NCI-H524 (cell line): ENCODE measurements at regions not wholly inside any gene's neighbourhood (a gene's known extent, or its start where the extent isn't known, plus 50 kb on each side); places are given as distances from the start of the nearest gene placed in this dataset.
"Not testable (repeated sequence)": the region's sequence is repeated elsewhere in the genome, so short reads cannot be mapped to it uniquely, and the experiment has no call there.

Experiments
- DNase-seq, 2 experiments: peaks; one replicate each; lab custom pipeline; 2025; lab: John Stamatoyannopoulos, UW

- DNase-seq = no peak
Observed at GRCh38 chr5:24135536-24135935, 509.2 kb downstream of the CDH10 start.

GRCh38 chr5:24141046-24141445, 503.7 kb downstream of the CDH10 start:
- no peak for DNase-seq

DNA sequence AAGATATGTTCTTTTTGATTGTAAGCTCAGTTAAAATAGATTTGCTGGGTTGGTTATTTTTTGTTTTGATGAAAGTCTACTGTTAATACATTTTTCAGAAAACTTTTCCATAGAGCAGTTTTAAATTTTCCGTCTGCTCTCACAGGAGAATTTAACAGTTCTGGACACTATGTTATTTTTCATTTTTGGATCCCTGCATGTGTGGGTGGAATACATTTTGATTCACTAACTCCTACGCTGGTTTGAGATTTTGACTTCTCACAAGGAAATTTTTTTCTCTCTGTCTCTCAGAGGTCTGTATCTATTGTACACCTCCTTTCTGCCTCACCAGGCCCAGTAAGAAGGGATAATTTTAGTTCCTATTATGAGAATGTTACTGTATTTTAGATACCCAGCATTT, 502.4 kb downstream of the CDH10 start:
- DNase-seq = no peak

- DNase-seq = no peak
Observed at GRCh38 chr5:24145806-24146205, 499.0 kb downstream of the CDH10 start.

DNA sequence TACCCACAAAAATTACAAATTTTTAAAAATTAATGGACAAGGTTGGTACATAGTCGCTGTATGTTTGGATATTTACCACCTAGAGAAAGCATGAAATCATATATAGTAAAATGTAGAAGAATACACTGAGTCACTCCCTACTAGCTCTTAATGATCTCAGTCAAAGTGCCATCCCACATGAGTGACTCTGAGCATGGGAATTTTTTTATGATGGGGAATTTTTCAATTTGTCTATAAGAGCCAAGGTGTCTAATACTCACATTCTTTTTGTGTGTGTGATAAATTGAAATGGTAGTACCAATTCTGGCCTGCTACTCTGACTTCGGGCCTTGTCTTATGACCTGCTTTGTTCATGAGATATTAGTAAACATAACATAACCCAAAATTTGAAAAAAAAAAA, 483.2 kb downstream of the CDH10 start:
- no peak for DNase-seq

DNA sequence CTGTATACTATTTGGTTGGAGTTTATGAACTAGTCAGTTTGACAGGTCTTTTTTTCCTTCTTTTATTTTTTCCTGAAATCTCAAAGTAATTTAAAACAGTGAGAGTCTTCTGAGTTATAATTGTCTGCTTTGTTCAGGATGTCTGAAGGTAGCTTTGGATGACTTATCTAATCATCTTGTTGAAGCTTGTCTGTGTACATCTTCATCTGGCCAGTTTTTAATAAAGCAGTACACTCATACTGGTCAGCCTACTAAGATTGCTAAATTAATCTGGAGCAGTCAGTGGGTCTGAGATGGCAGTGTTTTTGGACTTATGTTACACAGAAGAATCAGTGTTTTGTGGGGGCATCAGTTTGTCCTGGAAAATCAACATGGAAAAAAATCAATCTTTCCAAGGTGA, 482.4 kb downstream of the CDH10 start:
- no peak for DNase-seq

GRCh38 chr5:24163091-24163490, 481.7 kb downstream of the CDH10 start:
- no peak for DNase-seq

- DNase-seq = no peak
Observed at GRCh38 chr5:24167806-24168205, 477.0 kb downstream of the CDH10 start.

DNA sequence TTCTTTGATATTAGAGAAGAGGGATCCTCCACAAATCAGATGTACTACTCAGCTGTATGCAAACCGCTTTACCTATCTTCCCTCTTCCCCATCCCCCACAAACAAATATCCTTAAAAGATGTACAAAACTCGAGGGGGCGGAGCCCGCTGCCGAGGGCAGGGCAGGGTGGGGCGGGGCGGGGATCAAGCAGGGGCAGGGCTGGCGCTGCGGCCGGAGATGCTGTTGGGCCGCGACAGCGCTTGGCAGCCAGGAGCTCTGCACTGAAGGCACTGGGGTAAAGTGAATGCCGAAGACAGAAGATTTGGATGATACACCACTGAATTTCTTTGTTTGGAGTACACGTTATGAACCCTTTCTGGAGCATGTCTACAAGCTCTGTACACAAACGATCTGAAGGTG, 474.8 kb downstream of the CDH10 start:
- DNase-seq = no peak

DNA sequence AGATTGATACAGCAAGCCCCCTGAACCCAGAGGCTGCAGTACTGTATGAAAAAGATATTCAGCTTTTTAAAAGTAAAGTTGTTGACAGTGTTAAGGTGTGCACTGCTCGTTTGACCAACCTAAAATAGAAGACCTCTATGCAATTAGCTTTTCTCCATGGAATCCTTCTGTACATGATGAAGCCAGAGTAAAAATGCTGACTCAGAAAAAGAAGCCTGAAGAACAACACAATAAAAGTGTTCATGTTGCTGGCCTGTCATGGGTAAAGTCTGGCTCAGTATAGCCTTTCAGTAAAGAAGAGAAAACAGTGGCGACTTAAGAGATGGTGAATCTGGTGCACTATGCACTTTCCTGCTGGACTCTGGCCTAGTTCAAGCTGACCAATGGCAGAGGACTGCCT, 473.8 kb downstream of the CDH10 start:
- not testable (repeated sequence) for DNase-seq

GRCh38 chr5:24177821-24178220, 467.0 kb downstream of the CDH10 start:
- no peak for DNase-seq

- DNase-seq = no peak
Observed at GRCh38 chr5:24183981-24184380, 460.8 kb downstream of the CDH10 start.

DNA sequence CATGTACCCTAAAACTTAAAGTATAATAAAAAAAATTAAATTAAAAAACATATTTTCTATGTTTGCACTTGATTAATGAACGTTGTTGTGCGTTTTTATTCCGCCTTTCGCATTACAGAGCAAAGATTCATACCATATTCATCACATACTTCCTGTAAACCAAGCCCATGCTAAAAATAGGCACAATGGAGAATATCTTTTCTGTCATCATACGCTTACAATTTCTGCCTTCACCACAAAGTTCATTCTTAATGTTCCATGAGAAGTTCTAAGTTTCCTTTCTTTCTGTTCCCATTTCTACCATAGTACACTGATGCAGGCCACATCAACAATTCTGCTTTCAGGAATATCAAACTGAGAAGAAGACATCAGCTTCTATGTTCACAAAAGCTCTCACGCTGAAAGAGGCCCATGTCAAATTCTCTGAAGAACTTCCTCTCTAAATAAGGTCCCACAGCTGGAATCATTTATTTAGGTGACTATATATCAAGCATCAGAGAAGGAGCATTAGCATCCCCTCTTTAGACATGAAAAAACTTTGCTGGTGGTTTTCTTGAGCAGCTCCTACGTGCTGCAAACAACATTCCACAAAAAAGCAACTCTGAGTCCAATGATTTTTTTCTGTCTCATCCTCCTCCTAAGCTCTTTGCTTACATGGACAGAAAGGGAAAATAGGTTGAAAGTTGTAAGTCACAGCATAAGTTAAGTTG, 456.4 kb downstream of the CDH10 start:
- no peak for DNase-seq

- DNase-seq = no peak
Observed at GRCh38 chr5:24196789-24197188, 448.0 kb downstream of the CDH10 start.

- peak; percentile 24 to 51 for DNase-seq
Observed at GRCh38 chr5:24208686-24209106, 436.1 kb downstream of the CDH10 start.

DNA sequence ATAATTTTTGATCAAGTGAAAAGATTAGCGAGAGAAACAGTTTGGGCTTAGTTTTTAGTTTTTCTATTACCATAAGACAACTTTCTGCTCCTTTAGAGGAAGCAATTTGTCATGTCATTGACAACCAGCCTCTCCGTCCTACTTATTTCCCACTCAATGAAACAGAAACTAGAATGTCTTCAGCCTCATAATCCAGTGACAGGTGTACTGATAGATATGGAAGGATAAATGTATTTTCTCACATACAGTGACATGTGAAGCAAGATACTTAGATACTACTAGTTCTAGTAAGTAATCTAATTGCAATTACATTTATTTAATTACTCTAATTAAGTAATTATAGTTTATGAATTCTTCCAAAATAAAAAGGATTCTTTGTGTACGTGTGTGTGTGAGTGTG, 429.7 kb downstream of the CDH10 start:
- DNase-seq = no peak

DNA sequence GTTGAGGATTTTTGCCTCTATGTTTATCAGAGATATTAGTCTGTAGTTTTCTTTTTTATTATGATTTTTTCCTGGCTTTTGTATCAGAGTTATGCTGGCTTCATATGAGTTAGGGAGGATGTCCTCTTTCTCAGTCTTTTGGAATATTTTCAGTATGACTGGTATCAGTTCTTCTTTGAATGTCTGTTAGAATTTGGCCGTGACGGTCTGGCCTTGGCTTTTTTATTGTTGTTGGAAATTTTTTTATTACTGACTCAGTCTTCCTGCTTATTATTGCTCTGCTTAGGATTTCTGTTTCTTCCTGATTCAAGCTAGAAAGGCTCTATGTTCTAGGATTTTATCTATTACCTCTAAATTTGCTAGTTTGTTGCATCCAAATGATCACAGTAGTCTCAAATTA, 421.9 kb downstream of the CDH10 start:
- DNase-seq = no peak

- no peak for DNase-seq
Observed at GRCh38 chr5:24225051-24225450, 419.7 kb downstream of the CDH10 start.

GRCh38 chr5:24226479-24226878, 418.3 kb downstream of the CDH10 start:
- no peak for DNase-seq

DNA sequence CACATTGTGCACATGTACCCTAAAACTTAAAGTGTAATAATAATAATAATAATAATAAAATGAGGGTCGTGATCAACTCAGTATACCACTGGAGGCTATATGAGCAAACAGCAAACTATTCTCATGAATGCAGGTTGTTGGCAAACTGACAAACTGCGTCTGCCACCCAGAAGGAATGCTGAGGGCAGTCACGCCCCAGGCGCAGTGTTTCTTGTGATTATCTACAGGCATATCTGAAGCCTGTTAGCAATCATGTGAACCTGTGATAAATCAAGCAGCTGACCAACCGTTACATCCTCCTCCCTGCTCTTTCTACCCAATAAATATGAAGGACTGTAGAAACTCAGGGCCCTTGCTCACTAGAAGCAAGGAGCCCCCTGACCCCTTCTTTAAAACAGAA, 416.9 kb downstream of the CDH10 start:
- not testable (repeated sequence) for DNase-seq

DNA sequence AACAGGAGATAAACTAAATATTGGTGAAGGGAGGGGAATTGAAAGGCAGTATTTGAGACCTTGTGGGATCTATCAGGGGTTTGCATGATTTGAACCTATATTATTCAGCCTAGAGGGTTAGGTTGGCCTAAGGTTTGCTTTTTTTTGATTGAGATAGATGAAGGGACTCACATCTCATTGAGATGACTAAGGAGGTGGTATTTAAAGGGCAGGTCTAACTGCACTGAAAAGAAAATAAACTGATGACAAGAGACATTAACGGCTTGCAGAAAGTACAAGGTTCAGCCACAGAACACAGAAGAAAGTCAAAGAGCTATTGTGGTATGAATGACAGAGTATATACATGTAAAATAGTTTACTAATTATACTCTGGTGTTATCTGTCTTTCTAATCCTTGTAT, 412.7 kb downstream of the CDH10 start:
- DNase-seq = no peak

DNA sequence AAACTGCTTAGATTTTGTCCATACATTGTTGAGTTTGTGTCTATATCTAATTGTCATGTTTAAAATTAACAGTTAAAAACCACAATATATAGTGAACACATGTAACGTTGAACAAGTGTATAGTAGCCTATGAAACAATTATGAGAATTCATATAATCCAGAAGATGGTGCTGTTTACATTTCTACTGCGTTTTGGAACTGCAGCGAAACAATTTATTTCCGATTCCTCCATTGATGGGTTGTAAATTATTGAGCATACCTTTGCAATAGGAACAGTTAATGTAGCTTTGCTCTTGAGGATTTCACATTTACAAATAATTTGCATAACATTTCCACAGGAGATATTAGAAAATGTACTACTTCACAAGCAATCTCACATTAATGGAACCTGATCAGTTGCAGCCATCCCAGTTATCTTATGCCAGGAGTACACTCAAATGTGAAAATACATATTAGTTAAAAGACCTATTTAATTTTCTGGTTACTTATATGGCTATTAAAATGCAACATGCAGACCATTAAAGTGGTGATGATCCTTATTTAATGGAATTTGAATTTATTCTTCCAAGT, 411.8 kb downstream of the CDH10 start:
- DNase-seq = peak in 1 of 2 experiments; percentile 54

DNA sequence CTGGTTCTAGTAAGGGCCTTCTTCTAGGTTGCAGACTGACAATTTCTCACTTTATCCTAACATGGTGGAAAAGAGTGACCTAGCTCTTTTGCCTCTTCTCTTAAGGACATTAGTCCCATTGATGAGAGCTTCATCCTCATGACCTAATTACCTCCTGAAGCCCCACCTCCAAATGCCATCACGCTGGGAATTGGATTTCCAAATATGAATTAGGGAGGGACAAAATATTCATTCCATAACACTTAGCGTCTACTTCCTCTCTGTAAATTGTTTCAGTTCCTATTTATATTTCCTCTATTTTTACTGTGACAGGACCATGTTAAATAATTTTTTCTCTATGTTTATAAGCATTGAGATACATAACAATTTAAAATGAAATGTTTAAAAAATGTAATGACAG, 408.8 kb downstream of the CDH10 start:
- DNase-seq = no peak

DNA sequence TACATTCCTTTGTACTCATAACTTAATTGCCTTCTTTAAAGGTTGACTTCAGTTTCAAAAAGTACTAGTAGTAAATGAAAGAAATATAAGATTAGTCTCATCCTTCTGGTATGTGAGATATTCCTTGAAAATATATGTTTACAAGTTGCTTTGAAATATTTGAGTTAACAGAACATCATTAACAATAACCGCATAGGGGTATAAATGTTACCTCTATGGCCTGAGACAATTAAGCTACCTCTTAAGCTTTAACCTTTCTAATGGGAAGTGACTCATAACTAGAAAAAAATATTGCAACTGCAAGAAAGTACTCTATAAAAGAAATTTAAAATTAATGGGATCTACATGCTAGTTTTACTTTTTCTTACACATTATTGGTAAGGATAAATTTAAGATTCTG, 399.0 kb downstream of the CDH10 start:
- no peak for DNase-seq
